ENCODE measurements at regions not wholly inside any gene's neighbourhood (a gene's known extent, or its start where the extent isn't known, plus 50 kb on each side); places are given as distances from the start of the nearest gene placed in this dataset.

- Histone ChIP-seq H3F3A (ENCODE audit: insufficient read depth) (no peaks in the 10 kb centered on the region), H4K20me1 (ENCODE audit: low read depth, low read length) (no peaks in the 10 kb centered on the region), H3K79me2 (ENCODE audit: insufficient read depth, low read length) (no peaks in the 10 kb centered on the region), H3K36me3 (ENCODE audit: low read length) (no peaks in the 10 kb centered on the region), H3K27me3 (ENCODE audit: low read length) (no peaks in the 10 kb centered on the region), H3K4me3 (ENCODE audit: insufficient read depth, low read length, poor library complexity, severe bottlenecking) (no peak overlapping the region), H3K9me2 (replicated peaks; ENCODE audit: insufficient read depth, low read length) (no peaks in the 10 kb centered on the region), H3K9ac (ENCODE audit: low read length) (no peak overlapping the region), H3K4me2 (ENCODE audit: low read depth, low read length, poor library complexity, severe bottlenecking) (no peak overlapping the region), H3K9me3 (ENCODE audit: insufficient read depth, low read length) (no peaks in the 10 kb centered on the region), H2AFZ (ENCODE audit: low read depth, low read length, severe bottlenecking) (no peak overlapping the region), H3K27ac (ENCODE audit: low read depth, low read length) (no peak overlapping the region)
- no peak for TF ChIP-seq EZH2phosphoT487 (conservative IDR thresholded peaks at IDR 0.05; ENCODE audit: low read length)
- TF ChIP-seq, protein P1, sequence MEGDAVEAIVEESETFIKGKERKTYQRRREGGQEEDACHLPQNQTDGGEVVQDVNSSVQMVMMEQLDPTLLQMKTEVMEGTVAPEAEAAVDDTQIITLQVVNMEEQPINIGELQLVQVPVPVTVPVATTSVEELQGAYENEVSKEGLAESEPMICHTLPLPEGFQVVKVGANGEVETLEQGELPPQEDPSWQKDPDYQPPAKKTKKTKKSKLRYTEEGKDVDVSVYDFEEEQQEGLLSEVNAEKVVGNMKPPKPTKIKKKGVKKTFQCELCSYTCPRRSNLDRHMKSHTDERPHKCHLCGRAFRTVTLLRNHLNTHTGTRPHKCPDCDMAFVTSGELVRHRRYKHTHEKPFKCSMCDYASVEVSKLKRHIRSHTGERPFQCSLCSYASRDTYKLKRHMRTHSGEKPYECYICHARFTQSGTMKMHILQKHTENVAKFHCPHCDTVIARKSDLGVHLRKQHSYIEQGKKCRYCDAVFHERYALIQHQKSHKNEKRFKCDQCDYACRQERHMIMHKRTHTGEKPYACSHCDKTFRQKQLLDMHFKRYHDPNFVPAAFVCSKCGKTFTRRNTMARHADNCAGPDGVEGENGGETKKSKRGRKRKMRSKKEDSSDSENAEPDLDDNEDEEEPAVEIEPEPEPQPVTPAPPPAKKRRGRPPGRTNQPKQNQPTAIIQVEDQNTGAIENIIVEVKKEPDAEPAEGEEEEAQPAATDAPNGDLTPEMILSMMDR (IDR thresholded peaks at IDR 0.05; ENCODE audit: insufficient read depth, low read length, poor library complexity, severe bottlenecking) = peak; percentile 97
Observed at GRCh38 chr13:107205318-107206104, 637.6 kb upstream of the ARGLU1 start.

GRCh38 chr13:107203146-107203847, 635.4 kb upstream of the ARGLU1 start:
- Histone ChIP-seq H3K4me2 (ENCODE audit: low read depth, low read length, poor library complexity, severe bottlenecking) (no peak overlapping the region), H3K79me2 (ENCODE audit: insufficient read depth, low read length) (no peaks in the 10 kb centered on the region), H2AFZ (ENCODE audit: low read depth, low read length, severe bottlenecking) (no peak overlapping the region), H4K20me1 (ENCODE audit: low read depth, low read length) (no peaks in the 10 kb centered on the region), H3K27me3 (ENCODE audit: low read length) (no peaks in the 10 kb centered on the region), H3K4me3 (ENCODE audit: insufficient read depth, low read length, poor library complexity, severe bottlenecking) (no peak overlapping the region), H3F3A (ENCODE audit: insufficient read depth) (no peaks in the 10 kb centered on the region), H3K27ac (ENCODE audit: low read depth, low read length) (no peak overlapping the region), H3K9me3 (ENCODE audit: insufficient read depth, low read length) (no peaks in the 10 kb centered on the region), H3K36me3 (ENCODE audit: low read length) (no peaks in the 10 kb centered on the region), H3K9me2 (replicated peaks; ENCODE audit: insufficient read depth, low read length) (no peaks in the 10 kb centered on the region), H3K9ac (ENCODE audit: low read length) (no peak overlapping the region)
- TF ChIP-seq, protein P1 (IDR thresholded peaks at IDR 0.05; ENCODE audit: insufficient read depth, low read length, poor library complexity, severe bottlenecking) = peak; percentile 15
- no peak for TF ChIP-seq EZH2phosphoT487 (conservative IDR thresholded peaks at IDR 0.05; ENCODE audit: low read length)

DNA sequence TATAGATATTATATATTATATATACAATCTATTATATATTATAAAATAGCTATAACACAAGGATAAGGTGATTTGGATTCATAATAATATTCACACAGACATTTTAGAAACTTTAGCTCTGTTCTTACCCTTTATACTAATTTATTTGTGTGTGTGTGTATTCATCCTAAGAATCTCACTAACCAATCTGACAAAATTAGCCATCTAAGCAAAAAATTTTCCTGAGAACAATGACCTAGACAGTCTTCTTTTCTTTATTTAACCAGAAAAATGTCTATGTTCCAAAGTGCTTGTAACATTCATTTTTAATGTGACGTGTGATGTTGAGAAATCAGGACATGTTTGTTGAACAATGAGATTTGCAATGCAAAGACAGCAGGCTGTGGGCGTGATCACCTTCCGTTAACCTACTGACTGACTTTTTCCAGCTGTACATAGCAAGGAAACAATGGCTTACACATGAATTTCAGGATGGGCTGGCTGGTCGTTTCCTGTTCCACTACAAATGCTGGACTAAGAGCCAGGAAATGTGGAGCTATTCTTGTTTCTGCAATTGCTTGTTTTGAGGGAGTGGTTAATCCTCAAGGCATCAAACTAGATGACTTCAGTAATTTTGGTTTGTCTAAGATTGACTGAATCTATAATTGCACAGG, 634.6 kb upstream of the ARGLU1 start:
- H3K9me3 ChIP-seq (ENCODE audit: insufficient read depth, low read length) = no peaks in the 10 kb centered on the region
- H3K4me2 ChIP-seq (ENCODE audit: low read depth, low read length, poor library complexity, severe bottlenecking) = no peak overlapping the region
- no peaks in the 10 kb centered on the region for H3K9me2 ChIP-seq (replicated peaks; ENCODE audit: insufficient read depth, low read length)
- no peak overlapping the region for H3K27ac ChIP-seq (ENCODE audit: low read depth, low read length)
- H2AFZ ChIP-seq (ENCODE audit: low read depth, low read length, severe bottlenecking) = no peak overlapping the region
- no peak overlapping the region for H3K4me3 ChIP-seq (ENCODE audit: insufficient read depth, low read length, poor library complexity, severe bottlenecking)
- H3K36me3 ChIP-seq (ENCODE audit: low read length) = no peaks in the 10 kb centered on the region
- no peaks in the 10 kb centered on the region for H3K79me2 ChIP-seq (ENCODE audit: insufficient read depth, low read length)
- no peak for TF ChIP-seq EZH2phosphoT487 (conservative IDR thresholded peaks at IDR 0.05; ENCODE audit: low read length)
- TF ChIP-seq, protein P1 (IDR thresholded peaks at IDR 0.05; ENCODE audit: insufficient read depth, low read length, poor library complexity, severe bottlenecking) = no peak
- H3F3A ChIP-seq (ENCODE audit: insufficient read depth) = no peaks in the 10 kb centered on the region
- no peaks in the 10 kb centered on the region for H3K27me3 ChIP-seq (ENCODE audit: low read length)
- H3K9ac ChIP-seq (ENCODE audit: low read length) = no peak overlapping the region
- H4K20me1 ChIP-seq (ENCODE audit: low read depth, low read length) = no peaks in the 10 kb centered on the region

Measured in SU-DHL-6 (cell line).